HS-27A (cell line): ENCODE measurements at regions not wholly inside any gene's neighbourhood (a gene's known extent, or its start where the extent isn't known, plus 50 kb on each side); places are given as distances from the start of the nearest gene placed in this dataset.

Experiments
- DNase-seq: peaks from one replicate; pipeline ENCODE4 v3.0.0-alpha.2; 2012; ENCODE audit warnings: low read depth, missing footprints

DNA sequence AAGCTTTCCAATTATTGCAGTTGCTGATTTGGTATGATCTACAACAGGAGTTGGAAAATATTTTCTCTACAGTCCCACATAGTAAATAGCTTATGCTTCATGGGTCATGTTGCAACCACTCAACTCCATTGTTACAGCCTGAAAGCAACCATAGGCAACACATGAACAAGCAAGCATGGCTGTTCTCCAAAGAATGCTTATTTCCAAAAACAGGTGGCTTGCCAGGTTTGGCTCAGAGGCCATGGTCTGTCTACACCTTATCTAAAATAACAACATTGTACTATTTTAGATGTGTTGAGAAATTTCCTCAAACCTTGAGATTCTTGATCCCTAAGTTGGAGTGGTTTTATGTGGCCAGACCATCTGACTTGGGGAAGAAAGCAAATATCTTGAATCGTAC, 153.9 kb upstream of the MPPED2 start:
- DNase-seq: no peak

DNA sequence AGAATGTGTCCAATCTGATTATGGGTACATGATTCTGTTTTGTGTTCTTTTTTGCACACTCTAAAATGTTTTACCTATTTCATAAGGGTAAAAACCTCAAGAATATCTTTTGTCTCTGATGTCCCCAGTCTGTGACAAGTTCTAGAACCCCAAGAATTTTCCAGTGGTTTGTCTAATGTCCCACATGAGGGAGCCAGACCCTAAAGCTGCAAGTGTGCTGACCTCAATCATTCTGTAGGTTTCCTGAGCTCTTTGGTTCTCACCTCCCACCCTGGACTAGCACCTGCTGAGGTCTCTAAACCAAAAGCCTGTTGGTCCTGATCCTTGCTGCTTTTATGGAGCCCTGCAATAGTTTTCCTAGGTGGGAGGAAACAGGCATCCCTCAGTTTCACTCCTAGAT, 149.8 kb upstream of the MPPED2 start:
- no peak for DNase-seq

DNA sequence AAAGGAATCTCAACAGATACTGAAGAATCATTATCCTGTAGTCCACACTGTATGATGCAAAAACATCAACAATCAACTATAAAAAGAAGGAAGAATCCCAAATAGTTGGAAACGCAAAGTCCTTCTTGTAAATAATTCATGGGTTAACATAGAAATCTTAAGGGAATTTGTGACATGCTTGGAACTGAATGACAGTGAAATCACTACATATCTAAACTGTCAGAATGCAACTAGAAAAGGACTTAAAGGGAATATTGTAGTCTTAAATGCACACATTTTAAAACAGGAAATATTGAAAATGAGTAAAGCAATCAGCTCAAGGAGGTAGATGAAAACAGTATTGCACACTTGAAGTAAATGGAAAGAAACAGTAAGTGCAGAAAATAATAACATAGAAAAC, 147.6 kb upstream of the MPPED2 start:
- no peak for DNase-seq

DNA sequence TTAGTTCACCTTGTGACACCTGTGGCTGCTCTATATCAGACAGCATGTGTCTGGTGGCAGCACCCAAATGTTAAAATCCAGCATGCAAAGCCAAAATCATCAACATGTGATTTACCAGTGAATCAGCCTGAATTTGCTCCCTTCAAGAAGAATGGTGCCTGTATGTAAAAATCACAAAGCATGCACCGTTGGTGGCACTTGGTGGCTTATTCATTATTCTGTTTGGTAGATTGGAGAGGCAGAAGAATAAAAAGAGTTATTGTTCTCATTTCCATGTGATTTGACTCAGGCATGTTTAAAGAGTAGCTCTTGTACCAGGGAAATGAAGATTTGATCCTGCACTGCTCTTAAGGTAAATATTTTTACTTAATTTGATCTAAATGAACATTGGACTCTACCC, 143.9 kb upstream of the MPPED2 start:
- DNase-seq: no peak

DNA sequence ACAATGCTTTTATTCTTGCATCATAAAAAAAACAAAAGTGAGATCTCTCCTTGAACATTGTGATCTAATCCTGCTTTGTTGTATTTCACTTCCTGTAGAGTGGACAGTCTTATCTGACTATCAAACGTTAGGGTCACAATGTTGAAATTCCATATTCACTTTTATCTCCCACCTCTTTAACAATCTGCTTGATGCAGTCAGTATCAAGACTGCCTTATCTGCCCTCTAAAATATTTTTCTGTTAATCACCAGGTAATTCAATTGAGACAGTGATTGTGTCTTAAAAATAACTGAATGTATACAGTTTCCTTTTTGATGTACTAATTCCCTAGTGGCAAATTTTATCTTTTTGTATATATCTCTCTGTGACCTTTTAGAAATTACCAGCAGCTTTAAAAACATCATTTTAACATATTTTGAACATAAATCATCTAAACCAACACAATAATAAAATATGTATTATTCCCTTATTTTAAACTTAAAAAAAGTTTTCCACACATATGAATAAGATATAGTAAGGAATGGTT, 143.1 kb upstream of the MPPED2 start:
- no peak for DNase-seq

DNA sequence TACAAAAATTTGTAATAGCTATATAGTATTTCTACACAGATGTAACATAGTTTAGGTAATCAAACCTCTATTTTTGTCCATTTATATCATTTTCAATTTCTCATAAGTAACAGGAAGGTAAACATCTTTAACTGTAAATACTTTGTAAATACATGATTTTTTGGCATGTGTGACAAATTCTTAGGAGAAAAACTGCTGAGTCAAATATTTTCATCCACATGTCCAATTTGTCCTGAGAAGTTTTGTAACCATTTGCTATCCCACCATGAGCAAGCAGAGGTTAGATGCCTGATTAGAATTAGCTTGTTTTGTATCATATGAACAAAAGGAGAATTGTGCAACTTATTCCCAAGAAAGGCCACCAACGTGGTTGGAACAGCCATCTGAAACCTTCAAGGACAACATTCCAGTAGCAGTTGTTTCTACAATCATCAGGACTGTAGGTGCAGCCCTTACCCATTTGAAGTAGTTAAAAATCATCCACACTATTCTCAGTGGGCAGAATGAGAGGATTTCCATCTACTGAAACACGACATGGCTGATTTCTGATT, 139.6 kb upstream of the MPPED2 start:
- no peak for DNase-seq

DNA sequence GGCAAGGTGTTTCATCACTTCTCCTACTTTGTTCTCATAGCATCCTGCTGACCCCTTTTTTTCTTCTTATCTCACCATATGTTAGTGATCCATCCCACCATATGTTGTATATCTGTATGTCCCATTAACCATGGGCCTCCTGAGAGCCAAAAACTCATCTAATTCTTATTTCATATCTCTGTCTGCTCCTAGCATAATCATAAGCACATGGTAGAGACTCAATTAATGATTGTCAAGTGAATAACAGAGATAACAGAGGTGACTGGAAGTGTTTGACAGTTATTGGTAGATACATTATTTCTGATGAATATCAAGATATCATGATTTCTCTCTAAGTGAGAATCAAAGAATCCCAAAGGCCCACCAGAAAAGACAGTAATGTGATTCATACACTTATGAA, 138.1 kb upstream of the MPPED2 start:
- DNase-seq: no peak

DNA sequence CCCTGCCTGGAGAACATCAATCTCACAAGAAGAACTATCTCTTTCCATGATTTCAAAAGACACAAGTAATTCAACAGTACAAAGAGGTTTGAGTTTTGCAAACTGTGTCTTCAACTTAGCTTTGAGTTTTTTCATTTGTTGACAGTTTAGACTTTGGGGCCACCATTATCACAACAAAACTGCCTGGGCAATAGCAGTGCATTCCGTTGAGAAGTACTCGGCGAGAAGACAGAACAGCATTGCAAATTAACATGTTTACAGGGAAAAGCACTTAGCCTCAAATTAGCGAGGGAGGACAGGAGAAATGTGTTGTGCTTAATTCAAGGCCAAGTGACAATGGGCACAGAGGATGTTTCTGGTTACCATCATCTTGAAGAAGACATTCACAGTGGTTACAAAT, 133.2 kb upstream of the MPPED2 start:
- no peak for DNase-seq

DNA sequence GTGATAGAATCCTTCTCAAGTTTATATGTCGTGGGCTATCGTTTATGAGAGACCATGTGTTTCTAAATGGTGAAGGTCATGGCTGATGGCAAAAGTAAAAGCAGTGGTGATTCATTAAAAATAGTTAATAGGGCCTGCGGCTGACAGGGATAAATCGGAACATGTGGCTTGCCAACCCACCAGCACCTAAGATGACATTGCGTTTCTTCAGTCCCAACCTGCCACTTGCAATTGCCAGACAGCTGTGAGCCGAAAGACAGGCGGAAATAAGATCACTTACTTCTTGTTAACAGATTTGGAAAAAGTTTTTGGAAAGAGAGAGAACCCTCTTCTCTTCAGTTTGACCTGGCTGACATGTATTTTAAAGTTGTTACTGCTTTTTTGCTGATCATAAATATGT, 131.5 kb upstream of the MPPED2 start:
- no peak for DNase-seq

DNA sequence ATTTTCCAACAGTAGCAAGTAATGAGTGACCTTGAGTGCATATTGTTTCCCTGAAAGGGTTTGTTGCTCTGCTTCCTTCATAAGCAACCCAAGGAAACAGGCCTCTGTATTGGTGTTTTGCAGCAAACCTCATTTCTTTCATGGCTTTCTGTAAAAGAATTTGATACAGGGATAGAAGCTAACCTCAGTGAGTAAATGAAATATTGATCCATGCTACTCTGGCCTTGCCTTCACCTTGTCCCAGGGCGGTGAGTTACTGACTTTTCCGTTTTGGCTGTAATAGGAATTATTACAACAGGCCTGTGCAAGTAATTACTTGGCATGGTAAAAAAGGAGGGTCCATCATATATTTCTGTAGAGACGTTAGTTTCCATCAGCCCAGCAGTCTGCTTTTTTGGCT, 130.9 kb upstream of the MPPED2 start:
- no peak for DNase-seq

DNA sequence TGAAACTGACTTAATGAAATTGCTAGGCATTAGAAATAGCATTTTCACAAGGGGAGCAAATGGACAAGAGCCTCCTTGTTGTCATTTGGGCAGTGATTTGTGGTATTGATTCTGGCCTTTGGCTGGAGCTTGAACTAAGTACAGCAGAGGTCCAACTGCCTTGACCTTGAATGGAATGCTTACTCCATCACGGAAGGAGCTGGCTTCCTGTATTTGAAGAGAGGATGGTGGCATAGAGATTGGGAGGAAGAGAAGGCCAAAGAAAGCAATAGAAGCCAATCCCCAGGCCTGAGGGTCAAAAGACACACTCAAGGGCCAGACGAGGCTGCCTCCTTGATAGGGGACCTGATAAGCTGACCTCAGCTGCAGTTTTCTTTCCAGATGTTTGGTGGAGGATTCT, 126.6 kb upstream of the MPPED2 start:
- no peak for DNase-seq

DNA sequence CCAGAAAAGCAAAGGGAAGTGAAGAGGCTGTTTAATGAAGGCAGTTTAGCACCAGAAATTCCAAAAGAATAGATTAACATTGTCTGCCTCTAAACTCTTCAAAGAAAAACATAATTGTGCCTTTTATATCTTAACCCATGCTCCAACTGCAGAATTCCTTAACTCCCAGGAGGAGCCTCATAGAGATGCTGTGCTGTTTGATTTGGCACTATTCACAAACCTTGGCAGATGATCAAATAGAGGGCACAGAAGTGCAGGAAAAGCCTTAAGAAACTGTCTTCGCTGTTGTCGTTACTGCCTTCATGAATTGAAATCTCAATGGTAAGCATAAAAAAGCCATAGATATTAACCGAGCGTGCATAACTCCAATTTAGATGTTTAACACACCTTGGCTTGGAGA, 124.1 kb upstream of the MPPED2 start:
- no peak for DNase-seq

DNA sequence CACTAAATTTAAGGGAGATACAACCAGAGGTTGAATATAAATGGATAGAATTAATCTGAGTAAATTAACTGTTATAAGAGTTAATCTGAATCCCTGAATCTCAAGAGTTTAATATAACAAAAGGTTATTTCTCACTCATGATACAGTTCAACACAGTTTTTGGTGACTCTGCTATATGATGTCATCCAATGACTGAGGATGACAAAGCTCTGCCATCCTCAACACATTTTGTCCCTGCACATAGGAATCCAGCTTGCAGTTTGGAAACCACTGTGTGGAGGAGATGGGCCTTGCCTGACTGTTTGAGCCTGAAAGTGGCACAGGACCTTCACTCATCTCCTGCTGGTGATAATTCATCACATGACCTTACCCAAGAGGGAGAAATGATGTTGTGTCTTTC, 121.0 kb upstream of the MPPED2 start:
- DNase-seq: no peak

DNA sequence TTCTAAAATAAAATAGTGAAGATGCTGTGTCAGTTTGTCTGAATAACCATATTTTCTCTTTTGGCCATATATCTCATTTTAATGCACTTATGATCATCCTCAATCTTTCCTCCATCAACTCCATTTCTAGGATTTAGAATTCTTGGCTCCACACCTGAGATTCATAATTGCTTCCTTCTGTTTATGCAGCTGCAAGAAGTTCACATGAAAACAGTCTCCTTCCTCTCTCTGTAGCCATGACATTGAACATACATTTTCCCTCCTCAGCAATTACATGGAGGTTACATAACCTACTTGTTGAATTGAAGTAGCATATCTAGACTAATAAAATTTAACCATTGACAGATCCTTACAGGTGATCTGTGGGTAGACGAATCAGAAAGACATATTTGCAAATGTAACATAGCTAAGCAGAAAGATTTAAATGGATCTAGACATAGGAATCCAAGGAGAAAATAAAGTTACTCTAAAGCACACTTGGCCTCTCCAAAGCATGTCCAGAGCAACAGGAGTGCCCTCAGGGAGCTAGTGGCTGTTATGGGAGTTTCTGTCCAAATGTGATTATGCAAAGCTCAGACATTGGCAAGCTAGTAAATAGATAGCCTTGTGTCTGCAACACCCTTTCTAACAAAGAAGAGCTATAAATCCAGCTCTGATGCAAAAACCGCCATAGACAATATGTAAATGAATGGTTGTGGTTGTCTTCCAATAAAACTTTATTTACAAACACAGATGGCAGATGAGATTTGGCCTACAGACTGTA, 119.9 kb upstream of the MPPED2 start:
- no peak for DNase-seq

DNA sequence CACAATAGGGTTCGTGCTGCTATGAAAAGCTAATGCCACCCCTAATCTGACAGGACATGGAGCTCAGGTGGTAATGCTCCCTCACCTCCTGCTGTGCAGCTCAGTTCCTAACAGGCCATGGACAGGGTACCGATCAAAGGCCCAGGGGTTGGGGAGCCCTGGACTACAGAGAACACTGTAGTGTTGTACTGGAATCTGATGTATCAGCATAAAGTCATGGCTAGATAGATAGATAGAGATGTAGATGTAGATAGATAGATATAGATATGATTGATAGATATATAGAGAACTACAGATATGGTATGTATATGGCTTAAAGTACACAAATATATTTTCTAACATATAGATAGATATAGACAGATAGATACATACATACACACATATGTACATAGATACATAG, 112.3 kb upstream of the MPPED2 start:
- DNase-seq: no peak

DNA sequence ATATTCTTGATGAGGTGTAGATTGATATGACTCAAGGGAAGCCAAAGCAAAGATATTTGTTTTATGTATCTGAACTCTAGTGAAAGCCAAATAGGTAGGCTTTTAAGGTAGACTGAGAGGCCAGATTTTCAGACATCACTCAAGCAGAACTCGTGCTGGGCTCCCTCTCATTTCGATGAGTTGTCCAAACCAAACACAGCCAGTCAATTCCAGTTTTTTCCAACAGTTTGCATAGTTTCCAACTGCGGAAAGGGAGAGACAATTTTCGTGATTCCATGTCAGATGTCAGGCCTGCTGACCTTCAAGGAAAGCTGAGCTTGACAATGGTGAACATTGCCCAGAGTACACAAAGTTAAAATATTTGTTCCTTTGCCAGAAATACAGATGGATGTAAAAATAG, 110.9 kb upstream of the MPPED2 start:
- no peak for DNase-seq

DNA sequence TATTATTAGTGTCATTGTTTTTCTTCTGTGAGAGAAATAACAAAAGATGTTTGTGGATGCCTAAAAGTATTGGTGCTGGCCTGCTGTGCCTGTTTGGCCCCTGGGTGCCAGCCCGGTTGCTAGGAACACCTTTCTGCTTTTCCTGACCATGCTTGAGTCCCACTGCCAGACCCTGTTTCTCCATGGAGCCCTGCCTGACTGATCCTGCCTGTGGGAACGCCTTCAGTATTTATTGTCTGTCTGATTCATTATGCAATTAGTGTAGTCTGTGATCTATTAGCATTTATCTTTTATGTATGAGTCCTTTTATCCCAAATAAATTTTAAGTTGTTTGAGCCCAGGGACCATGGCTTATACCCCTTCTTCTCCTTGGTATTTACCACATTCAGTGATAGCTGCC, 98.6 kb upstream of the MPPED2 start:
- no peak for DNase-seq

DNA sequence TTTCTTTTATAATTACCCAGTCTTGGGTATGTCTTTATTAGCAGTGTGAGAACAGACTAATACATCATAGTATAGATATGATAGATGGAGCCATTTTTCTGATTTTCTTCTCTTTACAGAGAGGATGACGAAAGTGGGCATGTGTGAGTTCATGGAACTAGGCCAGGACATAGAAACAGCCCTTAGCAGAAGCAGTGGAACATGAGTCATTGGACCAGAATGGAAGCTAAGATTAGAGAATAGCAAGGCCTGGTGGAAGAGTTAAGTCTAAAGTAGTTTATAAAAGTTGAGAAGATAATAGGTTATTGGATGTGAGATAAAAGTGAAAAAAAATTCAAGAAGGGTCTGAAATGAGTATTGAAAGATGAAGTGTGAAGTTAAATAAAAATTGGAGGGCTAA, 97.0 kb upstream of the MPPED2 start:
- DNase-seq: no peak

DNA sequence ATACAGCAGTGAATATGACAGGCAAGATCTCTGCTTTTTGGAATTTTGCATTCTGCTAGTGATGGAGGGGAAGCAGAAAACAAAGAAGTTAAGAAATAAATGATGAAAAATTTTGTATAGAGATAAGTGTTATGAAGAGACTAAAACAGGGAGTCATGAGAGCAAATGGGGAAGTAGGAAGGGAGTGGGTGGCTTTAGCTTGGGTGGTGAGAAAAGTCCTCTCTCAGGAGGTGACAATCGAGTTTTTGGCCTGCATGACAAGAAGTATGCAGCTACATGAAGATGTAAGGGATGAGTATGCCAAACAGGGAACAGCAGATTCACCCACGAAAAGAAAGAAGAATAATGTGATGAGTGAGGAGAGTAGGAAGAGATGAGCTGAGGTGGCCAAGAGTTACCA, 80.7 kb upstream of the MPPED2 start:
- DNase-seq: no peak

DNA sequence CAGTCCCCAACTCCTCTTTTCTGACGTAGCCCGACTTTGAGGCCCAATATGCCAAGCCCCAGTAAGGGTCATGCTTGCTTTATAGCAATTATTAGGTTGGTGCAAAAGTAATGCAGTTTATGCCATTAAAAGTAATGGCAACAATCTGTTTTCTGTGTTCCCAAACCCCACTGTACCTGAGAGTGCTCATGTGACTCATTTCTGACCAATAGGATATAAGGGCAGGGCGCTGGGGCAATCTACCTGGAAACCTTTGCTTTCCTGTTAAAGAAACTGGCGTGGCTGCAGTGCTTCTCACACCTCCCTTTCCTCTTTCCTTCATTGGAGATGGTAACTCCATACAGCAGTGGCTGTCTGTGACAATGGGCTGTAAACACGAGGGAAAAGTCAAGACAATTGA, 78.9 kb upstream of the MPPED2 start:
- no peak for DNase-seq

DNA sequence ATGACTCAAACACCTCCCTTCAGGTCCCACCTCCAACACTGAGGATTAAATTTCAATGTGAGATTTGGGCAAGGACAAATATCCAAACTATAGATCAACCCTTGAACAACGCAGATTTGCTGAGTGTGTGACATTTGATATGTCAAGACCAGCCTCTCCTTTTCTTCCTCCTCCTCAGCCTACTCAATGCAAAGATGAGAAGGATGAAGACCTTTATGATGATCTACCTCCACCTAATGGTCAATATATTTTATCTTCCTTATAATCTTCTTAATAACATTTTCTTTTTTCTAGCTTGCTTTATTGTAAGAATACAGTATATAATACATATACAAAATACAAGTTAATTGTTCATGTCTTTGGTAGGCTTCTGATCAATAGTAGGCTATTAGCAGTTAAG, 67.5 kb upstream of the MPPED2 start:
- DNase-seq: no peak

DNA sequence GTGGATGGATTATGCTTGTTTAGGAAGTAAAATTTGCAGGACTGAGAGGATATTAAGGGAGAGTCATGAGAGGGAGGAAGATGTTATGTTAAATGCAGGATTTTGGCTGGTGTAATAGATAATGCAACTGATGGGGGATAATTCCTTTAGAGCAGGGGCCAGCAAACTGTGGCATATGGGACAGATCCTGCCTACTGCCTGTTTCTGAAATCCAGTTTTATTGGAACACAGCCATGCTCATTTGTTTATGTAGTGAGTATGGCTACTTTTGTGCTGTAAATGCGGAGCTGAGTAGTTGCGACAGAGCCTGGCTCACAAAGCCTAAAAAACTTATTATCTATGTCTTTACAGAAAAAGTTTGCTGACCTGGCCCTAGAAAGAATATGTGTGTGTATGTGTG, 66.6 kb upstream of the MPPED2 start:
- no peak for DNase-seq

DNA sequence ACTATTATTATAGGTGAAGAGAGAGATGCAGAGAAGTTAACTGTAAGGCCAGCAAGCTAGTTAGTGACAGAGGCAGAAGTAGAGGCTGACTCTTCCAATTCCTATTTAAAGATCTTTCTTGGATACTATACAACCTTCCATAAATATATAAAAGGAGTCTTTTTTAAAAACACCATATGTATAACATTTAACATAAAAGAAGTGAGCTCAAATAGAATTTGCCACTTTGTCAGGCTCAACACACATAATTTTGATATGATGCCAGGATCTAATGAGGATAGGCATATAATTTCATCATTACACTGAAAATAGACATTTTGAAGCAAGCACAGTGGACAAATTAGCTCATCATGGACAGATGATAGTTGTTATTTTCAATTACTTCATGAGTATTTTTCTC, 64.1 kb upstream of the MPPED2 start:
- no peak for DNase-seq
